SK-N-SH (cell line): ENCODE measurements at regions not wholly inside any gene's neighbourhood (a gene's known extent, or its start where the extent isn't known, plus 50 kb on each side); places are given as distances from the start of the nearest gene placed in this dataset.

Source experiments
- CTCF ChIA-PET: fragments of 300-600, 350-600 bp; formaldehyde crosslinking; extraction: SDS; loops from one replicate; lab custom pipeline; 2021; lab: Yijun Ruan, JAX
- POLR2A ChIA-PET: fragments of 350-600 bp; sonication (Branson Sonifier 250); formaldehyde crosslinking; extraction: SDS; loops from one replicate; lab custom pipeline; 2020; ENCODE audit warnings: antibody characterized with exemption, inconsistent platforms; lab: Yijun Ruan, JAX
- DNase-seq: peaks from one replicate; pipeline ENCODE4 v3.0.0; 2012
- H2AFZ ChIP-seq: fragments of 200-600 bp; sonication (generic); 2 replicates; pipeline ENCODE4 v1.8.1; 2016; ENCODE audit warnings: antibody characterized with exemption, mild to moderate bottlenecking, low read depth
- H3F3A ChIP-seq: fragments of 200-600 bp; sonication (generic); replicated peaks from 2 replicates; pipeline ENCODE3; 2016; ENCODE audit warnings: antibody characterized with exemption, mild to moderate bottlenecking; ENCODE audit not compliant: insufficient read depth
- H3K27ac ChIP-seq, 2 experiments: fragments of 200-500 bp in 1 of 2; fragments of 200-600 bp in 1 of 2; sonication (Bioruptor generic) in 1 of 2; sonication (generic), shearing (Covaris generic) in 1 of 2; 2 replicates each; pipeline versions ENCODE4 v1.5.1 to v1.6.1; 2014 to 2016; ENCODE audit warnings: low read depth in 2 of 2, inconsistent platforms in 1 of 2, low read length in 1 of 2, mild to moderate bottlenecking in 1 of 2, mixed read lengths in 1 of 2
- H3K27me3 ChIP-seq: fragments of 200-600 bp; sonication (generic), shearing (Covaris generic); 2 replicates; pipeline ENCODE4 v1.6.1; 2016; ENCODE audit warnings: mixed run types; ENCODE audit not compliant: insufficient read depth
- H3K36me3 ChIP-seq, 2 experiments: fragments of 200-500 bp in 1 of 2; fragments of 200-600 bp in 1 of 2; sonication (Bioruptor generic) in 1 of 2; sonication (generic) in 1 of 2; replicated peaks in 1 of 2; 2 replicates each; pipeline versions ENCODE3 to v1.5.1; 2014 to 2016; ENCODE audit warnings: low read length in 1 of 2, mild to moderate bottlenecking in 1 of 2; ENCODE audit not compliant: insufficient read depth in 2 of 2, control insufficient read depth in 1 of 2
- H3K4me1 ChIP-seq, 2 experiments: fragments of 200-500 bp in 1 of 2; fragments of 200-600 bp in 1 of 2; sonication (Bioruptor generic) in 1 of 2; sonication (generic), shearing (Covaris generic) in 1 of 2; 2 replicates each; pipeline versions ENCODE4 v1.5.1 to v1.6.1; 2014 to 2016; ENCODE audit warnings: low read depth in 1 of 2, low read length in 1 of 2, mixed run types in 1 of 2; ENCODE audit not compliant: insufficient read depth in 2 of 2, control insufficient read depth in 1 of 2
- H3K4me2 ChIP-seq: fragments of 200-600 bp; sonication (generic), shearing (Covaris generic); 2 replicates; pipeline ENCODE4 v1.6.1; 2017; ENCODE audit warnings: mixed run types
- H3K4me3 ChIP-seq, 2 experiments: fragments of 200-500 bp in 1 of 2; fragments of 200-600 bp in 1 of 2; sonication (Bioruptor generic) in 1 of 2; sonication (generic), shearing (Covaris generic) in 1 of 2; 2 replicates each; pipeline versions ENCODE4 v1.5.1 to v1.8.1; 2014 to 2016; ENCODE audit warnings: low read depth in 2 of 2, inconsistent platforms in 1 of 2, low read length in 1 of 2, mild to moderate bottlenecking in 1 of 2, mixed read lengths in 1 of 2, moderate library complexity in 1 of 2
- H3K79me2 ChIP-seq: fragments of 200-600 bp; sonication (generic); 2 replicates; pipeline ENCODE4 v1.8.1; 2017; ENCODE audit warnings: mild to moderate bottlenecking; ENCODE audit not compliant: insufficient read depth
- H3K9ac ChIP-seq: fragments of 200-600 bp; sonication (generic); 2 replicates; pipeline ENCODE4 v1.6.1; 2017; ENCODE audit warnings: mixed run types
- H3K9me2 ChIP-seq: fragments of 200-600 bp; sonication (generic); 2 replicates; pipeline ENCODE4 v1.6.1; 2017; ENCODE audit warnings: mixed run types
- H3K9me3 ChIP-seq: fragments of 200-600 bp; sonication (generic); 2 replicates; pipeline ENCODE4 v1.6.1; 2017; ENCODE audit warnings: mixed run types, mild to moderate bottlenecking, moderate library complexity
- H4K20me1 ChIP-seq: fragments of 200-600 bp; sonication (generic); 2 replicates; pipeline ENCODE4 v1.6.1; 2017; ENCODE audit warnings: mild to moderate bottlenecking, mixed run types; ENCODE audit not compliant: insufficient read depth
- CHD2 ChIP-seq: fragments of 150-350 bp; IDR thresholded peaks from 2 replicates; pipeline ENCODE4 v1.6.1; 2018; ENCODE audit warnings: low read length; ENCODE audit not compliant: partially characterized antibody
- EZH2phosphoT487 ChIP-seq: fragments of 200-600 bp; sonication (generic); IDR thresholded peaks from 2 replicates; pipeline ENCODE4 v1.6.1; 2017; ENCODE audit warnings: low read depth, mixed run types, mild to moderate bottlenecking, antibody characterized with exemption, moderate library complexity, borderline replicate concordance
- FOXJ3 ChIP-seq: sonication (generic); formaldehyde crosslinking; IDR thresholded peaks from 2 replicates; pipeline ENCODE4 v1.5.1; 2020; ENCODE audit warnings: mild to moderate bottlenecking, missing genetic modification reagents
- GABPA ChIP-seq: IDR thresholded peaks from 2 replicates; pipeline ENCODE4 v1.4.0; 2012; ENCODE audit warnings: low read depth, mild to moderate bottlenecking
- JUND ChIP-seq: IDR thresholded peaks from 2 replicates; pipeline ENCODE4 v1.4.0; 2012
- NRF1 ChIP-seq: IDR thresholded peaks from 2 replicates; pipeline ENCODE4 v1.6.1; 2012; ENCODE audit warnings: low read depth, mild to moderate bottlenecking, low read length
- RCOR1 ChIP-seq: fragments of 150-350 bp; IDR thresholded peaks from 2 replicates; pipeline ENCODE4 v1.6.1; 2017; ENCODE audit warnings: antibody characterized with exemption, low read length
- RFX5 ChIP-seq: IDR thresholded peaks from 2 replicates; pipeline ENCODE4 v1.6.1; 2012; ENCODE audit warnings: mild to moderate bottlenecking, improper control_type of control experiment, low read length
- SIN3A ChIP-seq: IDR thresholded peaks from 2 replicates; pipeline ENCODE4 v1.6.1; 2012; ENCODE audit warnings: low read depth, mild to moderate bottlenecking, low read length, moderate library complexity, borderline replicate concordance
- YY1 ChIP-seq: IDR thresholded peaks from 2 replicates; pipeline ENCODE4 v1.4.0; 2012; ENCODE audit warnings: low read depth, mild to moderate bottlenecking
- WGBS: methylation state at CpG from one replicate; pipeline ENCODE4 v1.1.6; 2017; ENCODE audit warnings: low lambda C conversion rate; 5-methylcytosine and 5-hydroxymethylcytosine counted together
- TF ChIP-seq, protein P1 (sequence below): IDR thresholded peaks from 2 replicates; pipeline ENCODE4 v1.6.1; 2012; ENCODE audit warnings: mild to moderate bottlenecking, low read depth, low read length, moderate library complexity
- TF ChIP-seq, protein P2 (sequence below): IDR thresholded peaks from 2 replicates; pipeline ENCODE4 v1.4.0; 2012; ENCODE audit warnings: low read depth, borderline replicate concordance

DNA sequence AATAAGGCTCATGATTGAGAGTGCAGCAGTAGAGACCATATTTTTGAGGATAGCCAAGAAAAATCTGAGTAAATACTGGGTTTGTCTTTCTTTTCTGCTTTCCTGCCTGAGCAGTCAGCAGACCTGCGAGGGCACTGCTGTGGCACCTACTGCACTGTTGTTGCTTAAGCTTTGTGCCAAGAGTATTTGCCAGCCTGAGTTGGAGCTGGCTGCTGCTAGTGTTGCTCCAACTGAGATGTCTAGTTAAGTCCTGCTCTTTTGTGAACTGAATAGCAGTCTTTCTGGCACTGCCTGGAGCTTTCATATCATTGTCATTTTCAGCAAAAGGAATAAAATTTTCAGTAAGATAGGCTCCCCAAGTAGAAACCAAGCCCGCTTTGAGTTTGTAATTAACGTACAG is 214.5 kb upstream of the P2RY1 start:
- ChIA-PET POLR2A (no interaction called here), CTCF (interaction anchor here (1.0 kb wide), 1 partner anchor 12 kb away, joined by 3 read pairs; no protein-coding TSS in a partner anchor)
- TF ChIP-seq JUND = no peak
- TF ChIP-seq YY1 = no peak
- TF ChIP-seq GABPA = no peak
- no peak for TF ChIP-seq RCOR1
- TF ChIP-seq, protein P1, sequence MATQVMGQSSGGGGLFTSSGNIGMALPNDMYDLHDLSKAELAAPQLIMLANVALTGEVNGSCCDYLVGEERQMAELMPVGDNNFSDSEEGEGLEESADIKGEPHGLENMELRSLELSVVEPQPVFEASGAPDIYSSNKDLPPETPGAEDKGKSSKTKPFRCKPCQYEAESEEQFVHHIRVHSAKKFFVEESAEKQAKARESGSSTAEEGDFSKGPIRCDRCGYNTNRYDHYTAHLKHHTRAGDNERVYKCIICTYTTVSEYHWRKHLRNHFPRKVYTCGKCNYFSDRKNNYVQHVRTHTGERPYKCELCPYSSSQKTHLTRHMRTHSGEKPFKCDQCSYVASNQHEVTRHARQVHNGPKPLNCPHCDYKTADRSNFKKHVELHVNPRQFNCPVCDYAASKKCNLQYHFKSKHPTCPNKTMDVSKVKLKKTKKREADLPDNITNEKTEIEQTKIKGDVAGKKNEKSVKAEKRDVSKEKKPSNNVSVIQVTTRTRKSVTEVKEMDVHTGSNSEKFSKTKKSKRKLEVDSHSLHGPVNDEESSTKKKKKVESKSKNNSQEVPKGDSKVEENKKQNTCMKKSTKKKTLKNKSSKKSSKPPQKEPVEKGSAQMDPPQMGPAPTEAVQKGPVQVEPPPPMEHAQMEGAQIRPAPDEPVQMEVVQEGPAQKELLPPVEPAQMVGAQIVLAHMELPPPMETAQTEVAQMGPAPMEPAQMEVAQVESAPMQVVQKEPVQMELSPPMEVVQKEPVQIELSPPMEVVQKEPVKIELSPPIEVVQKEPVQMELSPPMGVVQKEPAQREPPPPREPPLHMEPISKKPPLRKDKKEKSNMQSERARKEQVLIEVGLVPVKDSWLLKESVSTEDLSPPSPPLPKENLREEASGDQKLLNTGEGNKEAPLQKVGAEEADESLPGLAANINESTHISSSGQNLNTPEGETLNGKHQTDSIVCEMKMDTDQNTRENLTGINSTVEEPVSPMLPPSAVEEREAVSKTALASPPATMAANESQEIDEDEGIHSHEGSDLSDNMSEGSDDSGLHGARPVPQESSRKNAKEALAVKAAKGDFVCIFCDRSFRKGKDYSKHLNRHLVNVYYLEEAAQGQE = no peak
- no peak for TF ChIP-seq SIN3A
- TF ChIP-seq FOXJ3 = no peak
- no peak for TF ChIP-seq RFX5
- TF ChIP-seq NRF1 = no peak
- no peak for TF ChIP-seq CHD2
- H3K9ac ChIP-seq = no peak overlapping the region
- no peaks in the 10 kb centered on the region for H3F3A ChIP-seq
- no peaks in the 10 kb centered on the region; a peak in 1 of 4 replicates for H3K4me1 ChIP-seq
- no peaks in the 10 kb centered on the region for H3K27me3 ChIP-seq
- WGBS = 29% methylated on average over 3 of the region's 3 CpGs
- no peak for DNase-seq
- no peaks in the 10 kb centered on the region for H3K9me2 ChIP-seq
- H3K36me3 ChIP-seq = no peaks in the 10 kb centered on the region
- no peak overlapping the region for H2AFZ ChIP-seq
- no peaks in the 10 kb centered on the region for H3K79me2 ChIP-seq
- H3K4me2 ChIP-seq = no peak overlapping the region
- no peaks in the 10 kb centered on the region for H4K20me1 ChIP-seq
- H3K27ac ChIP-seq = no peak overlapping the region
- no peak overlapping the region for H3K4me3 ChIP-seq
- H3K9me3 ChIP-seq = no peaks in the 10 kb centered on the region

DNA sequence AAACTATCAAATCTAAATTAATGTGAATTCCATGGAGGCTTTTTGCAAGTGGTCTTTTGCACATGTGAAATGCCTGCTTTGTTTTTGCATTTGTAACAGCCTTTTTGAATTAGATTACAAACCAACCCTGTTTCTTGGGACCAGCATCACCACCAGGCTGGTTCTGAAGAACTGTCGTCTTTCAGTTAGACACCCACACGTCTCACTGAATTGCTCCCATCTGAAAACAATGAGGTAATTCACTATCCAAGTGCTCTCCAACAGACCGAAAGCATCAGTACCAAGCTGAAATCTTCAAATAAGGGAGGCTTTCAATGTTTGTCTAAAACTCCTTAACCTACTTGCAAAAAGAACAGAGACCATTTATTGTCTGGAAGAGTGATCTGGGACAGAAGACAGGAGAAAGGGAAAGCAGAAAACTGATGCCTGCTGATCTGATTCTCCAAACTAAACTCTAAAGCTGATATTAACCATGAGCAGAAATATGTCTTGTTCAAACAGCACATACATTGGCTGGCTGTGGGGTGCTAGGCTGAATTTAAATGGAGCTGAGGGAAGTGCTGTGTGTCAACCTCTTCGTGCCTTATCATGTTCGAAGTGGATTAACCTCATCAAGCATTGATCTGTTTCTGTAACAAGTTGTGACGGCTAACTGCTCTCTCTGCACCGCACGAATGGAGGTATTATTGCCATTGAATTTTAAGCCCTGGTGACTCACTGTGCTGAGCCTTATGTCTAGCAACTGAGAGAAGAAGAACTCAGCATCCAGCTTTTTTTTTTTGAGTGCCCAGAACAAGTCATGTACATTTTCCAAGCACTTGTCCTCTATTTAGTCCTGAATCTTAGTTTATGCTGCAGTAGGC is 213.7 kb upstream of the P2RY1 start:
- 46% methylated on average over 8 of the region's 8 CpGs for WGBS
- Histone ChIP-seq H3F3A (no peaks in the 10 kb centered on the region), H3K9me3 (no peaks in the 10 kb centered on the region), H3K9ac (no peak overlapping the region), H3K4me2 (no peak overlapping the region), H3K79me2 (no peaks in the 10 kb centered on the region), H3K27me3 (no peaks in the 10 kb centered on the region), H3K9me2 (no peaks in the 10 kb centered on the region), H4K20me1 (no peaks in the 10 kb centered on the region), H3K4me1 (no peaks in the 10 kb centered on the region; a peak in 1 of 4 replicates), H3K36me3 (no peaks in the 10 kb centered on the region), H3K4me3 (no peak overlapping the region), H3K27ac (no peak overlapping the region), H2AFZ (no peak overlapping the region)
- POLR2A ChIA-PET = no interaction called here
- no peak for DNase-seq
- CTCF ChIA-PET = interaction anchor here (1.0 kb wide), 1 partner anchor 8 kb away, joined by 3 read pairs; no protein-coding TSS in a partner anchor
- no peak for TF ChIP-seq EZH2phosphoT487
- no peak for TF ChIP-seq YY1
- TF ChIP-seq, protein P2, sequence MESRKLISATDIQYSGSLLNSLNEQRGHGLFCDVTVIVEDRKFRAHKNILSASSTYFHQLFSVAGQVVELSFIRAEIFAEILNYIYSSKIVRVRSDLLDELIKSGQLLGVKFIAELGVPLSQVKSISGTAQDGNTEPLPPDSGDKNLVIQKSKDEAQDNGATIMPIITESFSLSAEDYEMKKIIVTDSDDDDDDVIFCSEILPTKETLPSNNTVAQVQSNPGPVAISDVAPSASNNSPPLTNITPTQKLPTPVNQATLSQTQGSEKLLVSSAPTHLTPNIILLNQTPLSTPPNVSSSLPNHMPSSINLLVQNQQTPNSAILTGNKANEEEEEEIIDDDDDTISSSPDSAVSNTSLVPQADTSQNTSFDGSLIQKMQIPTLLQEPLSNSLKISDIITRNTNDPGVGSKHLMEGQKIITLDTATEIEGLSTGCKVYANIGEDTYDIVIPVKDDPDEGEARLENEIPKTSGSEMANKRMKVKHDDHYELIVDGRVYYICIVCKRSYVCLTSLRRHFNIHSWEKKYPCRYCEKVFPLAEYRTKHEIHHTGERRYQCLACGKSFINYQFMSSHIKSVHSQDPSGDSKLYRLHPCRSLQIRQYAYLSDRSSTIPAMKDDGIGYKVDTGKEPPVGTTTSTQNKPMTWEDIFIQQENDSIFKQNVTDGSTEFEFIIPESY = no peak
